Left lobe of liver (tissue), 2 donors: ENCODE measurements at regions not wholly inside any gene's neighbourhood (a gene's known extent, or its start where the extent isn't known, plus 50 kb on each side); places are given as distances from the start of the nearest gene placed in this dataset.

Experiments used
- ATAC-seq: fragments of 200-7000 bp; cut with Tn5 transposase; one replicate; pipeline ENCODE4 v1.9.1; 2020; ENCODE audit warnings: mild to moderate bottlenecking, moderate library complexity
- DNase-seq: peaks from one replicate; pipeline ENCODE4 v3.0.0-alpha.2; 2020; ENCODE audit warnings: low spot score
- donor health status: DM: no; HTN: no; CAD: no; lungs with moderate emphysema.
- donor health status: DM: no; HTN: yes; CAD: no.

GRCh38 chr16:56094231-56094630, 97.1 kb upstream of the GNAO1 start:
- ATAC-seq (no peak), DNase-seq (no peak)

- DNase-seq = no peak
- no peak for ATAC-seq
Observed at GRCh38 chr16:56093055-56093454, 98.2 kb upstream of the GNAO1 start.

GRCh38 chr16:56090076-56090475, 101.2 kb upstream of the GNAO1 start:
- ATAC-seq (no peak), DNase-seq (no peak)

GRCh38 chr16:56087626-56088025, 103.7 kb upstream of the GNAO1 start:
- no peak for ATAC-seq
- no peak for DNase-seq

GRCh38 chr16:56081371-56081770, 109.9 kb upstream of the GNAO1 start:
- DNase-seq (no peak), ATAC-seq (no peak)

- no peak for ATAC-seq
- no peak for DNase-seq
Observed at GRCh38 chr16:56075732-56076388, 115.4 kb upstream of the GNAO1 start.

GRCh38 chr16:56073508-56073907, 117.8 kb upstream of the GNAO1 start:
- ATAC-seq (no peak), DNase-seq (no peak)

GRCh38 chr16:56072096-56072495, 119.2 kb upstream of the GNAO1 start:
- ATAC-seq = no peak
- DNase-seq = no peak

GRCh38 chr16:56068816-56069215, 122.5 kb upstream of the GNAO1 start:
- ATAC-seq (no peak), DNase-seq (no peak)

- ATAC-seq = no peak
Observed at GRCh38 chr16:56068314-56068713, 123.0 kb upstream of the GNAO1 start.

GRCh38 chr16:56067406-56067805, 123.9 kb upstream of the GNAO1 start:
- DNase-seq (no peak), ATAC-seq (no peak)

More at GRCh38 chr16:56068314-56068713, 123.0 kb upstream of the GNAO1 start:
- no peak for DNase-seq

- ATAC-seq (no peak), DNase-seq (no peak)
Observed at GRCh38 chr16:56066617-56067016, 124.7 kb upstream of the GNAO1 start.

- DNase-seq = no peak
Observed at GRCh38 chr16:56063111-56063510, 128.2 kb upstream of the GNAO1 start.

GRCh38 chr16:56057151-56057550, 134.1 kb upstream of the GNAO1 start:
- ATAC-seq (no peak), DNase-seq (no peak)

More at GRCh38 chr16:56063111-56063510, 128.2 kb upstream of the GNAO1 start:
- ATAC-seq = no peak

GRCh38 chr16:56050916-56051315, 140.4 kb upstream of the GNAO1 start:
- ATAC-seq = no peak

GRCh38 chr16:56048425-56049105, 142.7 kb upstream of the GNAO1 start:
- DNase-seq = no peak
- no peak for ATAC-seq

More at GRCh38 chr16:56050916-56051315, 140.4 kb upstream of the GNAO1 start:
- DNase-seq = no peak

- DNase-seq (peak; percentile 59), ATAC-seq (peak; percentile 94)
Observed at GRCh38 chr16:56047307-56048234, 143.7 kb upstream of the GNAO1 start.

GRCh38 chr16:56042416-56042815, 148.9 kb upstream of the GNAO1 start:
- ATAC-seq (no peak), DNase-seq (no peak)

GRCh38 chr16:56041556-56042140, 149.6 kb upstream of the GNAO1 start:
- ATAC-seq = peak; percentile 99
- peak; percentile 60 for DNase-seq

GRCh38 chr16:56038564-56039098, 152.7 kb upstream of the GNAO1 start:
- no peak for DNase-seq
- no peak for ATAC-seq

GRCh38 chr16:56032072-56032471, 156.9 kb upstream of the CES5A start:
- DNase-seq (no peak), ATAC-seq (no peak)
